MCF 10A (cell line): ENCODE measurements at regions not wholly inside any gene's neighbourhood (a gene's known extent, or its start where the extent isn't known, plus 50 kb on each side); places are given as distances from the start of the nearest gene placed in this dataset.
"Not testable (repeated sequence)": the region's sequence is repeated elsewhere in the genome, so short reads cannot be mapped to it uniquely, and the experiment has no call there.

Experiments
- BruUV-seq: library from RNA; stranded (reverse); fragments of 400-500 nt; replicated peaks from 2 replicates; lab custom pipeline; 2021; lab: Mats Ljungman, UMichigan
- CTCF ChIA-PET: fragments of 300-600 bp; sonication (Branson Sonifier 250); formaldehyde crosslinking; extraction: SDS; loops from one replicate; lab custom pipeline; 2021; ENCODE audit warnings: antibody characterized with exemption, inconsistent platforms; lab: Yijun Ruan, JAX
- POLR2A ChIA-PET: fragments of 300-600, 350-650 bp; sonication (Branson Sonifier 250); formaldehyde crosslinking; extraction: SDS; loops from one replicate; lab custom pipeline; 2020; ENCODE audit warnings: antibody characterized with exemption, inconsistent platforms; lab: Yijun Ruan, JAX
- DNase-seq: peaks from one replicate; pipeline ENCODE4 v3.0.0-alpha.2; 2018; ENCODE audit not compliant: unreplicated experiment
- H3K27ac Mint-ChIP-seq: one replicate; pipeline ENCODE4 v1.8.0; 2022; ENCODE audit warnings: mild to moderate bottlenecking, low read depth, mixed read lengths; ENCODE audit not compliant: unreplicated experiment
- H3K27me3 Mint-ChIP-seq: one replicate; pipeline ENCODE4 v1.8.0; 2022; ENCODE audit warnings: mixed read lengths; ENCODE audit not compliant: insufficient read depth, unreplicated experiment
- H3K36me3 Mint-ChIP-seq: one replicate; pipeline ENCODE4 v1.8.0; 2022; ENCODE audit warnings: mild to moderate bottlenecking, moderate library complexity, mixed read lengths; ENCODE audit not compliant: insufficient read depth, unreplicated experiment
- H3K4me1 Mint-ChIP-seq: one replicate; pipeline ENCODE4 v1.8.0; 2022; ENCODE audit warnings: mixed read lengths; ENCODE audit not compliant: insufficient read depth, unreplicated experiment
- H3K4me3 Mint-ChIP-seq: one replicate; pipeline ENCODE4 v1.8.0; 2022; ENCODE audit warnings: mild to moderate bottlenecking, moderate library complexity, mixed read lengths; ENCODE audit not compliant: unreplicated experiment
- H3K9me3 Mint-ChIP-seq: one replicate; pipeline ENCODE4 v1.8.0; 2022; ENCODE audit warnings: mixed read lengths; ENCODE audit not compliant: unreplicated experiment
- intact Hi-C: fragments of 100-400 bp; cut with micrococcal nuclease; formaldehyde crosslinking; loops from 2 replicates; pipeline ENCODE4 v1.14.1; 2022
- TF ChIP-seq, protein P1 (sequence below): fragments of 200-600 bp; IDR thresholded peaks from one replicate; pipeline ENCODE4 v1.8.0; 2022; ENCODE audit warnings: antibody characterized with exemption, mild to moderate bottlenecking; ENCODE audit not compliant: unreplicated experiment

DNA sequence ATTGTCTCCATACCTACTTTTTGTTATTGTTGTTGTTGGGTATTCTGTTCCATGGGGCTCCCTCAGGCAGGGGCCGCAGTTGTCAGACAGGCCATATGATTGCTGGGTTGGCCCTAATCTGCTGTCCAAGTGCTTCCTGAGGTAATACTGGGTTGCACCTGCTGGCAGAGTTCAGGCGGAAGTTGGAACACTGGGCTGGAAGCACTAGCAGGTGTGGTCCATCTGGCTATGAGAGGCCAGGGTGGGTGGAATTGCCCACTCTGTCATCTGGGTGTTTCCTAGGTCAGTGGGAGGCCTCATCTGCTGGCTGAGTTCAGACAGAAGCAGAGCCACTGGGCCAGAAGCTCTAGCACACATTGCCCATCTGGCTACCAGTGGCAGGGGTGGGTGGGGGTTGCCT is 81.3 kb upstream of the NID2 start:
- H3K36me3 Mint-ChIP-seq, result no peaks in the 10 kb centered on the region
- ChIA-PET CTCF (no interaction called here), POLR2A (no interaction called here)
- H3K27ac Mint-ChIP-seq, result no peak overlapping the region
- no peak overlapping the region for H3K4me3 Mint-ChIP-seq
- no peak for DNase-seq
- H3K27me3 Mint-ChIP-seq, result peaks cover 45% of the 10 kb centered on the region
- TF ChIP-seq, protein P1, sequence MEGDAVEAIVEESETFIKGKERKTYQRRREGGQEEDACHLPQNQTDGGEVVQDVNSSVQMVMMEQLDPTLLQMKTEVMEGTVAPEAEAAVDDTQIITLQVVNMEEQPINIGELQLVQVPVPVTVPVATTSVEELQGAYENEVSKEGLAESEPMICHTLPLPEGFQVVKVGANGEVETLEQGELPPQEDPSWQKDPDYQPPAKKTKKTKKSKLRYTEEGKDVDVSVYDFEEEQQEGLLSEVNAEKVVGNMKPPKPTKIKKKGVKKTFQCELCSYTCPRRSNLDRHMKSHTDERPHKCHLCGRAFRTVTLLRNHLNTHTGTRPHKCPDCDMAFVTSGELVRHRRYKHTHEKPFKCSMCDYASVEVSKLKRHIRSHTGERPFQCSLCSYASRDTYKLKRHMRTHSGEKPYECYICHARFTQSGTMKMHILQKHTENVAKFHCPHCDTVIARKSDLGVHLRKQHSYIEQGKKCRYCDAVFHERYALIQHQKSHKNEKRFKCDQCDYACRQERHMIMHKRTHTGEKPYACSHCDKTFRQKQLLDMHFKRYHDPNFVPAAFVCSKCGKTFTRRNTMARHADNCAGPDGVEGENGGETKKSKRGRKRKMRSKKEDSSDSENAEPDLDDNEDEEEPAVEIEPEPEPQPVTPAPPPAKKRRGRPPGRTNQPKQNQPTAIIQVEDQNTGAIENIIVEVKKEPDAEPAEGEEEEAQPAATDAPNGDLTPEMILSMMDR, result no peak
- intact Hi-C loops, result no loop called here
- H3K4me1 Mint-ChIP-seq, result no peaks in the 10 kb centered on the region
- no TSS peak for BruUV-seq
- H3K9me3 Mint-ChIP-seq, result no peaks in the 10 kb centered on the region

DNA sequence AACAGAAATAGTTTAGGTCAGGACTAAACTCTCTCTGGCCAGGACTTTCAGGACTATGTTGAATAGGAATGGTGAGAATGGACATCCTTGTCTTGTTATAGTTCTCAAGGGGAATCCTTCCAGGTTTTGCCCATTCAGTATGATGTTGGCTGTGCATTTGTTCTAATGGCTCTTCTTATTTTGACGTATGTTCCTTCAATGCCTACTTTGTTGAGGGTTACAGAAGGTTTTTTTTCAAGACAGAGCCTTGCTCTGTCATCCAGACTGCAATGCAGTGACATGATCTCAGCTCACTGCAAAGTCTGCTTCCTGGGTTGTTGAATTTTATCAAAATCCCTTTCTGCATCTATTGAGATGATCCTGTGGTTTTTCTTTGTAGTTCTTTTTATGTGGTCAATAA is 79.5 kb upstream of the NID2 start:
- H3K9me3 Mint-ChIP-seq, result peaks cover 6% of the 10 kb centered on the region
- no peaks in the 10 kb centered on the region for H3K4me1 Mint-ChIP-seq
- CTCF ChIA-PET, result interaction anchor here (1.5 kb wide), 1 partner anchor 118 kb away, joined by 4 read pairs; the partner anchor contains the start of gene PTGDR
- intact Hi-C loops, result no loop called here
- no TSS peak for BruUV-seq
- TF ChIP-seq, protein P1, result no peak
- H3K4me3 Mint-ChIP-seq, result no peak overlapping the region
- H3K27me3 Mint-ChIP-seq, result peaks cover 45% of the 10 kb centered on the region
- POLR2A ChIA-PET, result no interaction called here
- no peak for DNase-seq
- no peaks in the 10 kb centered on the region for H3K36me3 Mint-ChIP-seq
- no peak overlapping the region for H3K27ac Mint-ChIP-seq

DNA sequence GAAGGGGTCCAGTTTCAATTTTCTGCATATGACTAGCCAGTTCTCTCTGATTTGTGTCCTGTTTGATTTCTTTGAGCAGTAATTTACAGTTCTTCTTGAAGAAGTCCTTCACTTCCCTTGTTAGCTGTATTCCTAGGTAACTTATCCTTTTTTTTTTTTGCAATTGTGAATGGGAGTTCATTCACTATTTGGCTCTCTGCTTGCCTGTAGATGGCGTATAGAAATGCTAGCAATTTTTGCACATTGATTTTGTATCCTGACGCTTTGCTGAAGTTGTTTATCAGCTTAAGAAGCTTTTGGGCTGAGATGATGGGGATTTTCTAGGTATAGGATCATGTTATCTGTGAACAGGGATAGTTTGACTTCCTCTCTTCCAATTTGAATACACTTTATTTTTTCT is 77.6 kb upstream of the NID2 start:
- Mint-ChIP-seq H3K4me1 (no peaks in the 10 kb centered on the region), H3K27ac (no peak overlapping the region), H3K27me3 (peaks cover 41% of the 10 kb centered on the region), H3K36me3 (no peaks in the 10 kb centered on the region), H3K4me3 (no peak overlapping the region), H3K9me3 (peaks cover 6% of the 10 kb centered on the region)
- no peak for DNase-seq
- ChIA-PET CTCF (interaction anchor here (0.7 to 1.7 kb wide), 4 partner anchors 11 to 151 kb away, joined by 3 to 5 read pairs (median 4); no protein-coding TSS in a partner anchor), POLR2A (no interaction called here)
- BruUV-seq, result no TSS peak
- TF ChIP-seq, protein P1, result no peak
- intact Hi-C loops, result no loop called here

DNA sequence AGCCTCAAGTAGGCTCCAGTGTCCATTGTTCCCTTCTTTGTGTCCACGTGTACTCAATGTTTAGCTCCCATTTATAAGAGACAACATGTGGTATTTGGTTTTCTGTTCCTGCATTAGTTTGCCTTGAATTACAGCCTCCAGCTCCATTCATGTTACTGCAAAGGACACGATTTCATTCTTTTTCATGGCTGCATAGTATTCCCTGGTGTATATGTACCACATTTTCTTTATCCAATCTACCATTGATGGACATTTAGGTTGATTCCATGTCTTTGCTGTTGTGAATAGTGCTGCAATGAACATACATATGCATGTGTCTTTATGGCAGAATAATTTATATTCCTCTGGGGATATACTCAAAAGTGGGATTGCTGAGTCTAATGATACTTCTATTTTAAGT is 75.2 kb upstream of the NID2 start:
- H3K36me3 Mint-ChIP-seq, H3K4me1 Mint-ChIP-seq, H3K4me3 Mint-ChIP-seq, BruUV-seq, DNase-seq, CTCF ChIA-PET, H3K9me3 Mint-ChIP-seq, H3K27ac Mint-ChIP-seq, POLR2A ChIA-PET: not testable (repeated sequence)
- peaks cover 17% of the 10 kb centered on the region for H3K27me3 Mint-ChIP-seq
- intact Hi-C loops, result loop anchor here (5.0 kb wide), 1 partner anchor 128 kb away; no protein-coding TSS in a partner anchor
